Right atrium auricular region (tissue), 2 donors: ENCODE measurements at regions not wholly inside any gene's neighbourhood (a gene's known extent, or its start where the extent isn't known, plus 50 kb on each side); places are given as distances from the start of the nearest gene placed in this dataset.
A peak's percentile ranks its signal among the peaks of the same experiment; 100 is the strongest.

Experiments
- DNase-seq: peaks from one replicate; pipeline ENCODE4 v3.0.0-alpha.2; 2019; ENCODE audit warnings: low spot score
- H3K27ac ChIP-seq, 2 donors: fragments of 200-600 bp; sonication (generic); 1 replicate in 1 of 2; 2 replicates in 1 of 2; pipeline ENCODE4 v1.5.1; 2016 to 2019
- H3K27me3 ChIP-seq, 2 donors: fragments of 200-600 bp; sonication (generic); one replicate each; pipeline versions ENCODE4 v1.5.1 to v1.6.0; 2017 to 2019
- H3K36me3 ChIP-seq: fragments of 200-600 bp; sonication (generic); one replicate; pipeline ENCODE4 v1.5.1; 2016
- H3K4me1 ChIP-seq, 2 donors: fragments of 200-600 bp; sonication (generic); one replicate each; pipeline versions ENCODE4 v1.5.1 to v1.6.0; 2017 to 2019
- H3K4me3 ChIP-seq, 2 donors: fragments of 200-600 bp; sonication (generic); 1 replicate in 1 of 2; 2 replicates in 1 of 2; pipeline ENCODE4 v1.5.1; 2017 to 2019; ENCODE audit warnings: mild to moderate bottlenecking in 1 of 2, moderate library complexity in 1 of 2
- H3K9me3 ChIP-seq, 2 donors: fragments of 200-600 bp; sonication (generic); one replicate each; pipeline ENCODE4 v1.5.1; 2019
- CTCF ChIP-seq, 2 donors: fragments of 200-600 bp; sonication (generic); IDR thresholded peaks; one replicate each; pipeline ENCODE4 v1.5.1; 2019; ENCODE audit warnings: antibody characterized with exemption in 2 of 2

GRCh38 chr13:40394304-40394985 lies 272.0 kb downstream of the FOXO1 start:
- Histone ChIP-seq H3K27me3 (no peaks in the 10 kb centered on the region), H3K36me3 (no peaks in the 10 kb centered on the region), H3K4me3 (no peak overlapping the region), H3K9me3 (no peaks in the 10 kb centered on the region), H3K4me1 (no peaks in the 10 kb centered on the region), H3K27ac (no peak overlapping the region)
- no peak for TF ChIP-seq CTCF (IDR thresholded peaks at IDR 0.05)
- no peak for DNase-seq

- Histone ChIP-seq H3K9me3 (no peaks in the 10 kb centered on the region), H3K4me1 (peaks cover 0 to 17% of the 10 kb centered on the region in 2 donors), H3K27ac (no peak overlapping the region), H3K27me3 (no peaks in the 10 kb centered on the region), H3K36me3 (no peaks in the 10 kb centered on the region), H3K4me3 (no peak overlapping the region)
- TF ChIP-seq CTCF (IDR thresholded peaks at IDR 0.05): no peak
- DNase-seq: no peak
Observed at GRCh38 chr13:40398065-40398464, 268.4 kb downstream of the FOXO1 start.

- no peak for DNase-seq
- peaks cover 0 to 28% of the 10 kb centered on the region in 2 donors for H3K4me1 ChIP-seq
- H3K27ac ChIP-seq: no peak overlapping the region
- no peaks in the 10 kb centered on the region for H3K9me3 ChIP-seq
- H3K4me3 ChIP-seq: no peak overlapping the region
- H3K27me3 ChIP-seq: no peaks in the 10 kb centered on the region
- no peak for TF ChIP-seq CTCF (IDR thresholded peaks at IDR 0.05)
- H3K36me3 ChIP-seq: no peaks in the 10 kb centered on the region
Observed at GRCh38 chr13:40399756-40400155, 266.7 kb downstream of the FOXO1 start.

- Histone ChIP-seq H3K27ac (peak overlapping the region; percentile 3 to 68), H3K27me3 (no peaks in the 10 kb centered on the region), H3K36me3 (no peaks in the 10 kb centered on the region), H3K4me1 (peaks cover 0 to 39% of the 10 kb centered on the region in 2 donors), H3K4me3 (no peak overlapping the region), H3K9me3 (no peaks in the 10 kb centered on the region)
- peak; percentile 98 for DNase-seq
- TF ChIP-seq CTCF (IDR thresholded peaks at IDR 0.05): no peak
Observed at GRCh38 chr13:40401911-40402776, 264.3 kb downstream of the FOXO1 start.

GRCh38 chr13:40402931-40403431 lies 263.5 kb downstream of the FOXO1 start:
- Histone ChIP-seq H3K9me3 (no peaks in the 10 kb centered on the region), H3K4me1 (peaks cover 0 to 40% of the 10 kb centered on the region in 2 donors), H3K27ac (peak overlapping the region in 1 of 2 donors; percentile 54), H3K4me3 (no peak overlapping the region), H3K27me3 (no peaks in the 10 kb centered on the region), H3K36me3 (no peaks in the 10 kb centered on the region)
- TF ChIP-seq CTCF (IDR thresholded peaks at IDR 0.05): no peak
- DNase-seq: no peak
